ENCODE measurements at regions not wholly inside any gene's neighbourhood (a gene's known extent, or its start where the extent isn't known, plus 50 kb on each side); places are given as distances from the start of the nearest gene placed in this dataset.

DNA sequence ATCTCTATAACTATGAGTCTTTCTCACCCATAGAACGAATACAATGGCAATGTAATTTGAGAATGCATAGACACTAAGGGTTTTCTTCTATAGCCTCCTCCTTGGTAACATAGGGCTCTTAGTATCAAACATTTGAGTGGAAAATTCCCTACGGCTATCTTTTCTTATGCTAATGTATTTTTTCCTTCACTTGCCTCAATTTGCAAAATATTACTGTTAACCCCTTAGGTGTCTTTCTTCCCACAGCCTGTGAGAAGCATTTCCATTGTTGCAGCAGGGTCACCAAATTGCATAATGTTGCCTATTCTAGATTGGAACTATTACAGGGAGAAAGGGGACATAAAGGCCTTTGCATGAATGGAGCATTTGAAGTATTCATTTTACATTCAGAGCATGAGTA is 140.5 kb upstream of the RAPGEF2 start:
- TF ChIP-seq, protein P1, sequence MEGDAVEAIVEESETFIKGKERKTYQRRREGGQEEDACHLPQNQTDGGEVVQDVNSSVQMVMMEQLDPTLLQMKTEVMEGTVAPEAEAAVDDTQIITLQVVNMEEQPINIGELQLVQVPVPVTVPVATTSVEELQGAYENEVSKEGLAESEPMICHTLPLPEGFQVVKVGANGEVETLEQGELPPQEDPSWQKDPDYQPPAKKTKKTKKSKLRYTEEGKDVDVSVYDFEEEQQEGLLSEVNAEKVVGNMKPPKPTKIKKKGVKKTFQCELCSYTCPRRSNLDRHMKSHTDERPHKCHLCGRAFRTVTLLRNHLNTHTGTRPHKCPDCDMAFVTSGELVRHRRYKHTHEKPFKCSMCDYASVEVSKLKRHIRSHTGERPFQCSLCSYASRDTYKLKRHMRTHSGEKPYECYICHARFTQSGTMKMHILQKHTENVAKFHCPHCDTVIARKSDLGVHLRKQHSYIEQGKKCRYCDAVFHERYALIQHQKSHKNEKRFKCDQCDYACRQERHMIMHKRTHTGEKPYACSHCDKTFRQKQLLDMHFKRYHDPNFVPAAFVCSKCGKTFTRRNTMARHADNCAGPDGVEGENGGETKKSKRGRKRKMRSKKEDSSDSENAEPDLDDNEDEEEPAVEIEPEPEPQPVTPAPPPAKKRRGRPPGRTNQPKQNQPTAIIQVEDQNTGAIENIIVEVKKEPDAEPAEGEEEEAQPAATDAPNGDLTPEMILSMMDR (IDR thresholded peaks at IDR 0.05), result no peak
- TF ChIP-seq POLR2A (IDR thresholded peaks at IDR 0.05), result no peak
